Lower leg skin (tissue), 3 donors: ENCODE measurements at regions not wholly inside any gene's neighbourhood (a gene's known extent, or its start where the extent isn't known, plus 50 kb on each side); places are given as distances from the start of the nearest gene placed in this dataset.

Experiments
- CTCF ChIP-seq, 3 donors: fragments of 450-650 bp; IDR thresholded peaks; one replicate each; pipeline ENCODE4 v1.5.1; 2016; ENCODE audit warnings: antibody characterized with exemption in 3 of 3, mild to moderate bottlenecking in 3 of 3, moderate library complexity in 2 of 3
- POLR2A ChIP-seq, 2 donors: fragments of 450-650 bp; IDR thresholded peaks; one replicate each; pipeline ENCODE4 v1.6.1; 2016 to 2017; ENCODE audit warnings: antibody characterized with exemption in 2 of 2, mild to moderate bottlenecking in 1 of 2, moderate library complexity in 1 of 2

DNA sequence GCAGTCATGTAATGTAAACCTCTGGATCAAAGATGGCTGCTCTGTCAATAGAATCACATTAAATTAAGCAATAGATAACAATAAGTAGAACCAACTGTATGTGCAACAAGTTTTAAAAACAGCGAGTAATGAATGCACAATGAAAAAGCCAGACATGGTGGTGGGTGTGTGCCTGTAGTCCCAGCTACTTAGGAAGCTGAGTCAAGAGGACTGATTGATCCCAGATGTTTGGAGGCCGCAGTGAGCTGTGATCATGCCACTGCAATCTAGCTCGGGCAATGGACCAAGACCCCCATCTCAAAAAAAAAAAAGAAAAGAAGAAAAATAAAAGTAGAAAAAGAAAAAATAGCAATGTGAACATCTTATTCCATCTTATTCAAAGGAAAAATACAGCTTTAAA is 558.7 kb upstream of the MMS22L start:
- TF ChIP-seq CTCF (IDR thresholded peaks at IDR 0.05) (no peak), POLR2A (IDR thresholded peaks at IDR 0.05) (no peak)
